CD14-positive monocyte (primary cell): ENCODE measurements at regions not wholly inside any gene's neighbourhood (a gene's known extent, or its start where the extent isn't known, plus 50 kb on each side); places are given as distances from the start of the nearest gene placed in this dataset.

ENCODE experiments used
- DNase-seq, 3 donors: peaks; one replicate each; pipeline ENCODE4 v3.0.0-alpha.2; 2011 to 2022
- H2AFZ ChIP-seq: 2 replicates; pipeline ENCODE4 v1.6.0; 2012; ENCODE audit warnings: mild to moderate bottlenecking, low read depth, low read length, inconsistent platforms; ENCODE audit not compliant: insufficient read depth, poor library complexity, severe bottlenecking
- H3K27ac ChIP-seq, 2 donors: 1 replicate in 1 of 2; 2 replicates in 1 of 2; pipeline ENCODE4 v1.5.1; 2012 to 2013; ENCODE audit warnings: low read length in 2 of 2, control low read depth in 1 of 2, inconsistent platforms in 1 of 2, low read depth in 1 of 2, mild to moderate bottlenecking in 1 of 2
- H3K27me3 ChIP-seq, 2 donors: one replicate each; pipeline versions ENCODE4 v1.6.0 to v1.6.1; 2011 to 2013; ENCODE audit warnings: low read length in 2 of 2; ENCODE audit not compliant: control insufficient read depth in 2 of 2, insufficient read depth in 2 of 2
- H3K36me3 ChIP-seq, 2 donors: replicated peaks in 1 of 2; 1 replicate in 1 of 2; 2 replicates in 1 of 2; pipeline versions ENCODE4 v1.5.1 to v1.6.1; 2012 to 2013; ENCODE audit warnings: low read length in 2 of 2, control low read depth in 1 of 2, inconsistent platforms in 1 of 2, mild to moderate bottlenecking in 1 of 2; ENCODE audit not compliant: insufficient read depth in 2 of 2, control insufficient read depth in 1 of 2
- H3K4me1 ChIP-seq, 2 donors: 1 replicate in 1 of 2; 2 replicates in 1 of 2; pipeline versions ENCODE4 v1.5.1 to v1.6.1; 2012 to 2013; ENCODE audit warnings: low read length in 2 of 2, control low read depth in 1 of 2, inconsistent platforms in 1 of 2, mild to moderate bottlenecking in 1 of 2, moderate library complexity in 1 of 2; ENCODE audit not compliant: insufficient read depth in 2 of 2, control insufficient read depth in 1 of 2
- H3K4me2 ChIP-seq: replicated peaks from 2 replicates; pipeline ENCODE3; 2012; ENCODE audit warnings: low read length, moderate library complexity, mild to moderate bottlenecking; ENCODE audit not compliant: poor library complexity, severe bottlenecking; ENCODE audit errors: extremely low read depth
- H3K4me3 ChIP-seq, 3 experiments: fragments of 200-600 bp in 1 of 3; sonication (generic) in 1 of 3; replicated peaks in 1 of 3; 1 replicate in 2 of 3; 2 replicates in 1 of 3; pipeline ENCODE4 v1.5.1; 2011 to 2013; ENCODE audit warnings: low read length in 3 of 3, mild to moderate bottlenecking in 3 of 3, control low read depth in 2 of 3, low read depth in 2 of 3, inconsistent platforms in 1 of 3, moderate library complexity in 1 of 3
- H3K79me2 ChIP-seq: 2 replicates; pipeline ENCODE4 v1.6.0; 2012; ENCODE audit warnings: mild to moderate bottlenecking, control low read depth, inconsistent platforms, low read length, moderate library complexity; ENCODE audit not compliant: insufficient read depth
- H3K9ac ChIP-seq: 2 replicates; pipeline ENCODE4 v1.6.0; 2017; ENCODE audit warnings: low read length, mild to moderate bottlenecking; ENCODE audit not compliant: insufficient read depth, poor library complexity, severe bottlenecking
- H3K9me3 ChIP-seq, 2 donors: replicated peaks in 1 of 2; 1 replicate in 1 of 2; 2 replicates in 1 of 2; pipeline versions ENCODE4 v1.5.1 to v1.6.1; 2012 to 2013; ENCODE audit warnings: low read length in 2 of 2, control low read depth in 1 of 2; ENCODE audit not compliant: control insufficient read depth in 1 of 2, insufficient read depth in 1 of 2
- H4K20me1 ChIP-seq: 2 replicates; pipeline ENCODE4 v1.6.0; 2012; ENCODE audit warnings: mild to moderate bottlenecking, low read length, control low read depth, moderate library complexity; ENCODE audit not compliant: insufficient read depth
- H3K27ac Mint-ChIP-seq, 7 donors: one replicate each; pipeline ENCODE4 v1.8.0; 2020; ENCODE audit warnings: mild to moderate bottlenecking in 7 of 7, mixed read lengths in 7 of 7, moderate library complexity in 6 of 7, inconsistent platforms in 2 of 7
- H3K27me3 Mint-ChIP-seq, 3 donors: one replicate each; pipeline ENCODE4 v1.8.0; 2021 to 2022; ENCODE audit warnings: low read depth in 3 of 3, mild to moderate bottlenecking in 3 of 3, mixed read lengths in 3 of 3, moderate library complexity in 3 of 3, inconsistent platforms in 1 of 3
- H3K36me3 Mint-ChIP-seq, 2 donors: one replicate each; pipeline ENCODE4 v1.8.0; 2020; ENCODE audit warnings: mixed read lengths in 2 of 2, inconsistent platforms in 1 of 2, mild to moderate bottlenecking in 1 of 2
- H3K4me1 Mint-ChIP-seq: one replicate; pipeline ENCODE4 v1.8.0; 2020; ENCODE audit warnings: mild to moderate bottlenecking, mixed read lengths
- H3K4me3 Mint-ChIP-seq, 2 donors: one replicate each; pipeline ENCODE4 v1.8.0; 2020; ENCODE audit warnings: mild to moderate bottlenecking in 2 of 2, mixed read lengths in 2 of 2, moderate library complexity in 1 of 2
- H3K9me3 Mint-ChIP-seq, 7 donors: one replicate each; pipeline ENCODE4 v1.8.0; 2020 to 2022; ENCODE audit warnings: mixed read lengths in 7 of 7, mild to moderate bottlenecking in 6 of 7, moderate library complexity in 6 of 7, inconsistent platforms in 2 of 7
- CTCF ChIP-seq: fragments of 200-600 bp; IDR thresholded peaks from one replicate; pipeline ENCODE4 v1.8.0; 2022; ENCODE audit warnings: antibody characterized with exemption, mild to moderate bottlenecking
- WGBS: methylation state at CpG from one replicate; pipeline ENCODE4 v1.1.5; 2013; ENCODE audit warnings: missing lambda C conversion rate; ENCODE audit not compliant: insufficient coverage; 5-methylcytosine and 5-hydroxymethylcytosine counted together
- intact Hi-C, 2 donors: fragments of 100-400 bp; cut with micrococcal nuclease; formaldehyde crosslinking; loops; one replicate each; pipeline versions ENCODE4 v1.15.0 to v1.15.1; 2023

- H3K4me3 ChIP-seq, result no peak overlapping the region
- no peaks in the 10 kb centered on the region for H3K4me1 ChIP-seq
- Mint-ChIP-seq H3K36me3 (no peaks in the 10 kb centered on the region), H3K27me3 (peaks cover 0 to 1% (median 0%) of the 10 kb centered on the region in 3 donors), H3K9me3 (peaks cover 3 to 14% (median 10%) of the 10 kb centered on the region in 7 donors), H3K27ac (no peak overlapping the region), H3K4me1 (no peaks in the 10 kb centered on the region), H3K4me3 (no peak overlapping the region)
- WGBS, result 68% methylated on average over 3 of the region's 3 CpGs
- H4K20me1 ChIP-seq, result no peaks in the 10 kb centered on the region
- no peak for TF ChIP-seq CTCF
- no peaks in the 10 kb centered on the region for H3K27me3 ChIP-seq
- no peaks in the 10 kb centered on the region for H3K79me2 ChIP-seq
- no peaks in the 10 kb centered on the region for H3K36me3 ChIP-seq
- H3K9me3 ChIP-seq, result peaks cover 31% of the 10 kb centered on the region in 2 donors
- no peak overlapping the region for H3K27ac ChIP-seq
- no peak for DNase-seq
- H2AFZ ChIP-seq, result no peak overlapping the region
- intact Hi-C loops, result no loop called here
- no peak overlapping the region for H3K4me2 ChIP-seq
- H3K9ac ChIP-seq, result no peak overlapping the region
Measured at GRCh38 chr7:46484906-46485305, 563.8 kb upstream of the IGFBP3 start.

DNA sequence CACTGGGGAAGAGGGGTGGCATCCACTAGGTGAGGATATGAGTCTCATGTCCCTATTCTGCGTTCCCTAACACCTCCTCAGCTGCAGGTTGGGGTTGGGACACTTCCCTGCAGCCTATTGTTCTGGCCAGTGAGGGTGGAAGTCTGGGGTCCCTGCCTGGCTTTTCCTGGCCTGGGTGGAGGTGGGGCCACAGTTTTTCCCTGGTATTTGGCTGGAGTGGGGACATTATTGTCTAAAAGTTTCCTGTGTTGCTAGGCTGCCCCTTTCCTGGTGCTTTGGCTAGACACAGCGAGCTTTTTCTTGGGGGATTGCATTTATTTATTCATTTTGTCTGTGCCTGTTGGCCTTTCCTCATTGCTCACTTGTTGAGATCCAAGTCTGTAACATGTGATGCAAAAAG is 559.5 kb upstream of the IGFBP3 start:
- intact Hi-C loops, result no loop called here
- Mint-ChIP-seq H3K36me3 (no peaks in the 10 kb centered on the region), H3K27me3 (peaks cover 0 to 1% (median 0%) of the 10 kb centered on the region in 3 donors), H3K9me3 (peaks cover 7 to 18% (median 15%) of the 10 kb centered on the region in 7 donors), H3K27ac (no peak overlapping the region), H3K4me3 (no peak overlapping the region), H3K4me1 (no peaks in the 10 kb centered on the region)
- Histone ChIP-seq H3K36me3 (no peaks in the 10 kb centered on the region), H3K27me3 (no peaks in the 10 kb centered on the region), H3K79me2 (no peaks in the 10 kb centered on the region), H4K20me1 (no peaks in the 10 kb centered on the region), H3K4me2 (no peak overlapping the region), H3K9ac (no peak overlapping the region), H2AFZ (no peak overlapping the region), H3K9me3 (peaks cover 32 to 33% of the 10 kb centered on the region in 2 donors), H3K4me1 (no peaks in the 10 kb centered on the region), H3K27ac (no peak overlapping the region), H3K4me3 (no peak overlapping the region)
- no peak for DNase-seq
- WGBS, result no CpG with 5 or more reads among the region's 2 CpGs
- TF ChIP-seq CTCF, result no peak
